GM23338 (cell line): ENCODE measurements at regions not wholly inside any gene's neighbourhood (a gene's known extent, or its start where the extent isn't known, plus 50 kb on each side); places are given as distances from the start of the nearest gene placed in this dataset.

Source experiments
- ATAC-seq: fragments of 200-7000 bp; cut with Tn5 transposase; 3 replicates; pipeline ENCODE4 v1.9.1; 2020
- DNase-seq: peaks from one replicate; pipeline ENCODE4 v3.0.0-alpha.2; 2015; ENCODE audit warnings: low spot score
- H2AFZ ChIP-seq: fragments of 200-600 bp; sonication (generic); 2 replicates; pipeline ENCODE4 v1.8.0; 2016; ENCODE audit warnings: antibody characterized with exemption, mild to moderate bottlenecking, moderate library complexity
- H3F3A ChIP-seq: fragments of 200-600 bp; sonication (generic); replicated peaks from 2 replicates; pipeline ENCODE4 v1.8.0; 2017; ENCODE audit warnings: antibody characterized with exemption, mixed run types, low read depth
- H3K27ac ChIP-seq: fragments of 200-600 bp; sonication (generic); 2 replicates; pipeline ENCODE4 v1.6.1; 2016; ENCODE audit warnings: low read depth
- H3K27me3 ChIP-seq: fragments of 200-600 bp; sonication (generic); 2 replicates; pipeline ENCODE4 v1.8.0; 2016; ENCODE audit warnings: mild to moderate bottlenecking, mixed run types, moderate library complexity; ENCODE audit not compliant: insufficient read depth
- H3K36me3 ChIP-seq: fragments of 200-600 bp; sonication (generic); 2 replicates; pipeline ENCODE4 v1.8.0; 2016; ENCODE audit warnings: mild to moderate bottlenecking; ENCODE audit not compliant: insufficient read depth
- H3K4me1 ChIP-seq: fragments of 200-600 bp; sonication (generic); 2 replicates; pipeline ENCODE4 v1.8.0; 2016; ENCODE audit warnings: mild to moderate bottlenecking, moderate library complexity; ENCODE audit not compliant: insufficient read depth
- H3K4me2 ChIP-seq: fragments of 200-600 bp; sonication (generic); 2 replicates; pipeline ENCODE4 v1.7.1; 2017; ENCODE audit warnings: mixed run types
- H3K4me3 ChIP-seq: fragments of 200-600 bp; sonication (generic); 2 replicates; pipeline ENCODE4 v1.6.1; 2016; ENCODE audit warnings: mixed run types
- H3K79me2 ChIP-seq: fragments of 200-600 bp; sonication (generic); replicated peaks from 2 replicates; pipeline ENCODE4 v1.8.0; 2017; ENCODE audit warnings: mild to moderate bottlenecking; ENCODE audit not compliant: insufficient read depth
- H3K9me2 ChIP-seq: fragments of 200-600 bp; sonication (generic); 2 replicates; pipeline ENCODE4 v1.8.0; 2017; ENCODE audit not compliant: insufficient read depth
- H4K20me1 ChIP-seq: fragments of 200-600 bp; sonication (generic); replicated peaks from 2 replicates; pipeline ENCODE4 v1.8.0; 2017; ENCODE audit warnings: mild to moderate bottlenecking; ENCODE audit not compliant: insufficient read depth
- H3K27ac Mint-ChIP-seq: 2 replicates; pipeline ENCODE4 v1.8.0; 2020; ENCODE audit warnings: inconsistent platforms, mild to moderate bottlenecking, moderate library complexity, mixed read lengths
- H3K27me3 Mint-ChIP-seq: 3 replicates; pipeline ENCODE4 v1.8.0; 2022; ENCODE audit warnings: low read depth, mild to moderate bottlenecking, moderate library complexity, mixed read lengths, inconsistent platforms; ENCODE audit not compliant: insufficient read depth, poor library complexity
- H3K36me3 Mint-ChIP-seq: 3 replicates; pipeline ENCODE4 v1.8.0; 2021; ENCODE audit warnings: low read depth, mild to moderate bottlenecking, inconsistent platforms, moderate library complexity, mixed read lengths
- H3K4me1 Mint-ChIP-seq: 3 replicates; pipeline ENCODE4 v1.8.0; 2020; ENCODE audit warnings: mild to moderate bottlenecking, inconsistent platforms, mixed read lengths
- H3K4me3 Mint-ChIP-seq: 3 replicates; pipeline ENCODE4 v1.8.0; 2021; ENCODE audit warnings: moderate library complexity, mild to moderate bottlenecking, inconsistent platforms, mixed read lengths
- H3K9me3 Mint-ChIP-seq: 3 replicates; pipeline ENCODE4 v1.8.0; 2020; ENCODE audit warnings: moderate library complexity, mild to moderate bottlenecking, inconsistent platforms, mixed read lengths
- CREB1 ChIP-seq: fragments of 250-450 bp; sonication (Bioruptor Pico); IDR thresholded peaks from 2 replicates; pipeline ENCODE4 v1.5.0; 2020; ENCODE audit warnings: low read depth, mild to moderate bottlenecking, moderate library complexity
- EZH2 ChIP-seq: fragments of 200-600 bp; sonication (generic); IDR thresholded peaks from one replicate; pipeline ENCODE4 v1.8.0; 2017; ENCODE audit warnings: antibody characterized with exemption, mild to moderate bottlenecking, low read depth; ENCODE audit not compliant: unreplicated experiment
- EZH2phosphoT487 ChIP-seq: fragments of 200-600 bp; sonication (generic); IDR thresholded peaks from one replicate; pipeline ENCODE4 v1.8.1; 2018; ENCODE audit warnings: antibody characterized with exemption; ENCODE audit not compliant: unreplicated experiment
- JUNB ChIP-seq: IDR thresholded peaks from one replicate; pipeline ENCODE4 v1.6.1; 2016; ENCODE audit warnings: antibody characterized with exemption; ENCODE audit not compliant: unreplicated experiment
- NANOG ChIP-seq: IDR thresholded peaks from 2 replicates; pipeline ENCODE4 v1.6.1; 2016; ENCODE audit warnings: antibody characterized with exemption, borderline replicate concordance
- POLR2AphosphoS5 ChIP-seq: IDR thresholded peaks from 2 replicates; pipeline ENCODE4 v1.6.1; 2016; ENCODE audit warnings: antibody characterized with exemption, low read depth
- STAT1 ChIP-seq: IDR thresholded peaks from one replicate; pipeline ENCODE4 v1.6.1; 2016; ENCODE audit warnings: antibody characterized with exemption; ENCODE audit not compliant: unreplicated experiment
- ZNF114 ChIP-seq: fragments of 250-450 bp; sonication (Bioruptor Pico); IDR thresholded peaks from 2 replicates; pipeline ENCODE4 v1.5.0; 2020; ENCODE audit warnings: mild to moderate bottlenecking, moderate library complexity
- ZNF331 ChIP-seq: fragments of 250-450 bp; sonication (Bioruptor Pico); IDR thresholded peaks from 2 replicates; pipeline ENCODE4 v1.5.0; 2020; ENCODE audit warnings: low read depth, mild to moderate bottlenecking, moderate library complexity
- TF ChIP-seq, protein P1 (sequence below): fragments of 250-450 bp; sonication (Bioruptor Pico); IDR thresholded peaks from 2 replicates; pipeline ENCODE4 v1.5.0; 2020; ENCODE audit warnings: mild to moderate bottlenecking, moderate library complexity
- TF ChIP-seq, protein P2 (sequence below): IDR thresholded peaks from one replicate; pipeline ENCODE4 v1.6.1; 2018; ENCODE audit warnings: antibody characterized with exemption; ENCODE audit not compliant: unreplicated experiment
- TF ChIP-seq, protein P3 (sequence below), 2 experiments: fragments of 200-600 bp in 1 of 2; sonication (generic) in 1 of 2; conservative IDR thresholded peaks; 2 replicates each; pipeline versions ENCODE4 v1.5.1 to v1.6.1; 2016 to 2017; ENCODE audit warnings: antibody characterized with exemption in 2 of 2, low read depth in 2 of 2, mild to moderate bottlenecking in 2 of 2, moderate library complexity in 1 of 2

DNA sequence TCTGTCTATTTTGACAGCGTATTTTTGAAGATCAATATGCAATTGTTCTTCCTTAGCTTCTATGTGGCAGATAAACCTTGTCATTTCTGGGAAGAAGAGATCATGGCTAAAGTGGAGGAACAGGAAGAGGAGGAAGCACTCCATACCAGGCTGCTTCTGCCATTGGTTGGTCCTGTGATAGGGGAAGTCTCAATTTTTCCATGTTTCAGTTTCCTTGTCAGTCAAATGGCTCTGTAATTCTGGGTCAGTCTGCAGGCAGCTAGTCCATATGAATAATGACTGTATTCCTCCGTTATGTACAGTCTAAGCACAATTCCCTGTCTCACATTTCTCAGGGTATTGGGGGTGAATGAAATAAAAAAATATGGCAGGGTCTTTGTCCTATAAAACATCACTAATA, 277.6 kb upstream of the CXCR4 start:
- ATAC-seq (no peak), DNase-seq (no peak)

More for the DNA sequence above, 277.6 kb upstream of the CXCR4 start:
- Mint-ChIP-seq H3K27ac (no peak overlapping the region), H3K4me1 (peaks cover 6% of the 10 kb centered on the region; the same call in 1 of the 3 replicates), H3K9me3 (no peaks in the 10 kb centered on the region), H3K36me3 (no peaks in the 10 kb centered on the region), H3K27me3 (peaks cover 8% of the 10 kb centered on the region), H3K4me3 (no peak overlapping the region)
- Histone ChIP-seq H3K27ac (no peak overlapping the region), H3K4me2 (no peak overlapping the region), H3K4me1 (no peaks in the 10 kb centered on the region), H3K36me3 (no peaks in the 10 kb centered on the region), H3K9me2 (no peaks in the 10 kb centered on the region), H3K4me3 (no peak overlapping the region), H2AFZ (no peak overlapping the region), H3F3A (no peaks in the 10 kb centered on the region), H4K20me1 (no peaks in the 10 kb centered on the region), H3K27me3 (no peaks in the 10 kb centered on the region), H3K79me2 (no peaks in the 10 kb centered on the region)
- TF ChIP-seq POLR2AphosphoS5 = no peak
- TF ChIP-seq, protein P1, sequence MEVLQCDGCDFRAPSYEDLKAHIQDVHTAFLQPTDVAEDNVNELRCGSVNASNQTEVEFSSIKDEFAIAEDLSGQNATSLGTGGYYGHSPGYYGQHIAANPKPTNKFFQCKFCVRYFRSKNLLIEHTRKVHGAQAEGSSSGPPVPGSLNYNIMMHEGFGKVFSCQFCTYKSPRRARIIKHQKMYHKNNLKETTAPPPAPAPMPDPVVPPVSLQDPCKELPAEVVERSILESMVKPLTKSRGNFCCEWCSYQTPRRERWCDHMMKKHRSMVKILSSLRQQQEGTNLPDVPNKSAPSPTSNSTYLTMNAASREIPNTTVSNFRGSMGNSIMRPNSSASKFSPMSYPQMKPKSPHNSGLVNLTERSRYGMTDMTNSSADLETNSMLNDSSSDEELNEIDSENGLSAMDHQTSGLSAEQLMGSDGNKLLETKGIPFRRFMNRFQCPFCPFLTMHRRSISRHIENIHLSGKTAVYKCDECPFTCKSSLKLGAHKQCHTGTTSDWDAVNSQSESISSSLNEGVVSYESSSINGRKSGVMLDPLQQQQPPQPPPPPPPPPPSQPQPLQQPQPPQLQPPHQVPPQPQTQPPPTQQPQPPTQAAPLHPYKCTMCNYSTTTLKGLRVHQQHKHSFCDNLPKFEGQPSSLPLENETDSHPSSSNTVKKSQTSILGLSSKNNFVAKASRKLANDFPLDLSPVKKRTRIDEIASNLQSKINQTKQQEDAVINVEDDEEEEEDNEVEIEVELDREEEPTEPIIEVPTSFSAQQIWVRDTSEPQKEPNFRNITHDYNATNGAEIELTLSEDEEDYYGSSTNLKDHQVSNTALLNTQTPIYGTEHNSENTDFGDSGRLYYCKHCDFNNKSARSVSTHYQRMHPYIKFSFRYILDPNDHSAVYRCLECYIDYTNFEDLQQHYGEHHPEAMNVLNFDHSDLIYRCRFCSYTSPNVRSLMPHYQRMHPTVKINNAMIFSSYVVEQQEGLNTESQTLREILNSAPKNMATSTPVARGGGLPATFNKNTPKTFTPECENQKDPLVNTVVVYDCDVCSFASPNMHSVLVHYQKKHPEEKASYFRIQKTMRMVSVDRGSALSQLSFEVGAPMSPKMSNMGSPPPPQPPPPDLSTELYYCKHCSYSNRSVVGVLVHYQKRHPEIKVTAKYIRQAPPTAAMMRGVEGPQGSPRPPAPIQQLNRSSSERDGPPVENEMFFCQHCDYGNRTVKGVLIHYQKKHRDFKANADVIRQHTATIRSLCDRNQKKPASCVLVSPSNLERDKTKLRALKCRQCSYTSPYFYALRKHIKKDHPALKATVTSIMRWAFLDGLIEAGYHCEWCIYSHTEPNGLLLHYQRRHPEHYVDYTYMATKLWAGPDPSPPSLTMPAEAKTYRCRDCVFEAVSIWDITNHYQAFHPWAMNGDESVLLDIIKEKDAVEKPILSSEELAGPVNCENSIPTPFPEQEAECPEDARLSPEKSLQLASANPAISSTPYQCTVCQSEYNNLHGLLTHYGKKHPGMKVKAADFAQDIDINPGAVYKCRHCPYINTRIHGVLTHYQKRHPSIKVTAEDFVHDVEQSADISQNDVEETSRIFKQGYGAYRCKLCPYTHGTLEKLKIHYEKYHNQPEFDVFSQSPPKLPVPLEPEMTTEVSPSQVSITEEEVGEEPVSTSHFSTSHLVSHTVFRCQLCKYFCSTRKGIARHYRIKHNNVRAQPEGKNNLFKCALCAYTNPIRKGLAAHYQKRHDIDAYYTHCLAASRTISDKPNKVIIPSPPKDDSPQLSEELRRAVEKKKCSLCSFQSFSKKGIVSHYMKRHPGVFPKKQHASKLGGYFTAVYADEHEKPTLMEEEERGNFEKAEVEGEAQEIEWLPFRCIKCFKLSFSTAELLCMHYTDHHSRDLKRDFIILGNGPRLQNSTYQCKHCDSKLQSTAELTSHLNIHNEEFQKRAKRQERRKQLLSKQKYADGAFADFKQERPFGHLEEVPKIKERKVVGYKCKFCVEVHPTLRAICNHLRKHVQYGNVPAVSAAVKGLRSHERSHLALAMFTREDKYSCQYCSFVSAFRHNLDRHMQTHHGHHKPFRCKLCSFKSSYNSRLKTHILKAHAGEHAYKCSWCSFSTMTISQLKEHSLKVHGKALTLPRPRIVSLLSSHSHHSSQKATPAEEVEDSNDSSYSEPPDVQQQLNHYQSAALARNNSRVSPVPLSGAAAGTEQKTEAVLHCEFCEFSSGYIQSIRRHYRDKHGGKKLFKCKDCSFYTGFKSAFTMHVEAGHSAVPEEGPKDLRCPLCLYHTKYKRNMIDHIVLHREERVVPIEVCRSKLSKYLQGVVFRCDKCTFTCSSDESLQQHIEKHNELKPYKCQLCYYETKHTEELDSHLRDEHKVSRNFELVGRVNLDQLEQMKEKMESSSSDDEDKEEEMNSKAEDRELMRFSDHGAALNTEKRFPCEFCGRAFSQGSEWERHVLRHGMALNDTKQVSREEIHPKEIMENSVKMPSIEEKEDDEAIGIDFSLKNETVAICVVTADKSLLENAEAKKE = no peak
- no peak for TF ChIP-seq EZH2phosphoT487
- TF ChIP-seq STAT1 = no peak
- no peak for TF ChIP-seq NANOG
- TF ChIP-seq ZNF331 (CRISPR knock-in tag) = no peak
- no peak for TF ChIP-seq ZNF114
- no peak for TF ChIP-seq CREB1
- TF ChIP-seq, protein P2, sequence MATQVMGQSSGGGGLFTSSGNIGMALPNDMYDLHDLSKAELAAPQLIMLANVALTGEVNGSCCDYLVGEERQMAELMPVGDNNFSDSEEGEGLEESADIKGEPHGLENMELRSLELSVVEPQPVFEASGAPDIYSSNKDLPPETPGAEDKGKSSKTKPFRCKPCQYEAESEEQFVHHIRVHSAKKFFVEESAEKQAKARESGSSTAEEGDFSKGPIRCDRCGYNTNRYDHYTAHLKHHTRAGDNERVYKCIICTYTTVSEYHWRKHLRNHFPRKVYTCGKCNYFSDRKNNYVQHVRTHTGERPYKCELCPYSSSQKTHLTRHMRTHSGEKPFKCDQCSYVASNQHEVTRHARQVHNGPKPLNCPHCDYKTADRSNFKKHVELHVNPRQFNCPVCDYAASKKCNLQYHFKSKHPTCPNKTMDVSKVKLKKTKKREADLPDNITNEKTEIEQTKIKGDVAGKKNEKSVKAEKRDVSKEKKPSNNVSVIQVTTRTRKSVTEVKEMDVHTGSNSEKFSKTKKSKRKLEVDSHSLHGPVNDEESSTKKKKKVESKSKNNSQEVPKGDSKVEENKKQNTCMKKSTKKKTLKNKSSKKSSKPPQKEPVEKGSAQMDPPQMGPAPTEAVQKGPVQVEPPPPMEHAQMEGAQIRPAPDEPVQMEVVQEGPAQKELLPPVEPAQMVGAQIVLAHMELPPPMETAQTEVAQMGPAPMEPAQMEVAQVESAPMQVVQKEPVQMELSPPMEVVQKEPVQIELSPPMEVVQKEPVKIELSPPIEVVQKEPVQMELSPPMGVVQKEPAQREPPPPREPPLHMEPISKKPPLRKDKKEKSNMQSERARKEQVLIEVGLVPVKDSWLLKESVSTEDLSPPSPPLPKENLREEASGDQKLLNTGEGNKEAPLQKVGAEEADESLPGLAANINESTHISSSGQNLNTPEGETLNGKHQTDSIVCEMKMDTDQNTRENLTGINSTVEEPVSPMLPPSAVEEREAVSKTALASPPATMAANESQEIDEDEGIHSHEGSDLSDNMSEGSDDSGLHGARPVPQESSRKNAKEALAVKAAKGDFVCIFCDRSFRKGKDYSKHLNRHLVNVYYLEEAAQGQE = no peak
- TF ChIP-seq, protein P3, sequence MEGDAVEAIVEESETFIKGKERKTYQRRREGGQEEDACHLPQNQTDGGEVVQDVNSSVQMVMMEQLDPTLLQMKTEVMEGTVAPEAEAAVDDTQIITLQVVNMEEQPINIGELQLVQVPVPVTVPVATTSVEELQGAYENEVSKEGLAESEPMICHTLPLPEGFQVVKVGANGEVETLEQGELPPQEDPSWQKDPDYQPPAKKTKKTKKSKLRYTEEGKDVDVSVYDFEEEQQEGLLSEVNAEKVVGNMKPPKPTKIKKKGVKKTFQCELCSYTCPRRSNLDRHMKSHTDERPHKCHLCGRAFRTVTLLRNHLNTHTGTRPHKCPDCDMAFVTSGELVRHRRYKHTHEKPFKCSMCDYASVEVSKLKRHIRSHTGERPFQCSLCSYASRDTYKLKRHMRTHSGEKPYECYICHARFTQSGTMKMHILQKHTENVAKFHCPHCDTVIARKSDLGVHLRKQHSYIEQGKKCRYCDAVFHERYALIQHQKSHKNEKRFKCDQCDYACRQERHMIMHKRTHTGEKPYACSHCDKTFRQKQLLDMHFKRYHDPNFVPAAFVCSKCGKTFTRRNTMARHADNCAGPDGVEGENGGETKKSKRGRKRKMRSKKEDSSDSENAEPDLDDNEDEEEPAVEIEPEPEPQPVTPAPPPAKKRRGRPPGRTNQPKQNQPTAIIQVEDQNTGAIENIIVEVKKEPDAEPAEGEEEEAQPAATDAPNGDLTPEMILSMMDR (conservative IDR thresholded peaks at IDR 0.05; ENCODE audit: low read depth in 2 of 2) = no peak
- no peak for TF ChIP-seq JUNB
- TF ChIP-seq EZH2 = no peak
